HepG2 (cell line): ENCODE measurements at regions not wholly inside any gene's neighbourhood (a gene's known extent, or its start where the extent isn't known, plus 50 kb on each side); places are given as distances from the start of the nearest gene placed in this dataset.

Experiments
- ATAC-seq: fragments of 200-7000 bp; cut with Tn5 transposase; 3 replicates; pipeline ENCODE4 v1.9.1; 2020; ENCODE audit warnings: mild to moderate bottlenecking, moderate library complexity
- BruUV-seq: library from RNA; stranded (reverse); fragments of 400-500 nt; replicated peaks from 2 replicates; lab custom pipeline; 2021; lab: Mats Ljungman, UMichigan
- CTCF ChIA-PET: fragments of 300-600 bp; formaldehyde crosslinking; extraction: SDS; loops from one replicate; lab custom pipeline; 2021; ENCODE audit warnings: low total read pairs, inconsistent platforms, low intra/inter-chr PET ratio; lab: Yijun Ruan, JAX
- POLR2A ChIA-PET: fragments of 350-600 bp; sonication (Branson Sonifier 250); formaldehyde crosslinking; loops from one replicate; lab custom pipeline; 2020; ENCODE audit warnings: antibody characterized with exemption, inconsistent platforms; lab: Yijun Ruan, JAX
- DNase-seq: peaks from one replicate; pipeline ENCODE4 v3.0.0-alpha.2; 2015; ENCODE audit warnings: low spot score
- FAIRE-seq: peaks from 3 replicates; lab custom pipeline; 2011; peaks lifted over from hg19 to GRCh38; lab: Jason Lieb, UNC
- H2AFZ ChIP-seq: one replicate; pipeline ENCODE4 v1.6.1; 2011; ENCODE audit warnings: low read length, inconsistent platforms
- H3K27ac ChIP-seq: fragments of 300-600 bp; 3 replicates; pipeline ENCODE4 v1.8.0; 2011; ENCODE audit warnings: mixed run types, mild to moderate bottlenecking, mixed read lengths, low read length, inconsistent platforms; ENCODE audit not compliant: insufficient read depth; ENCODE audit errors: extremely low read length
- H3K27me3 ChIP-seq, 2 experiments: fragments of 200-600 bp in 1 of 2; 2 replicates in 1 of 2; 3 replicates in 1 of 2; pipeline versions ENCODE4 v1.6.0 to v1.8.0; 2011; ENCODE audit warnings: low read length in 2 of 2, mild to moderate bottlenecking in 2 of 2, moderate library complexity in 2 of 2, inconsistent platforms in 1 of 2; ENCODE audit not compliant: insufficient read depth in 2 of 2, control insufficient read depth in 1 of 2
- H3K36me3 ChIP-seq, 2 experiments: fragments of 200-600 bp in 1 of 2; replicated peaks in 1 of 2; 2 replicates in 1 of 2; 3 replicates in 1 of 2; pipeline versions ENCODE4 v1.5.1 to v1.8.0; 2011; ENCODE audit warnings: low read length in 2 of 2, inconsistent platforms in 1 of 2; ENCODE audit not compliant: insufficient read depth in 2 of 2, control insufficient read depth in 1 of 2
- H3K4me1 ChIP-seq: 2 replicates; pipeline ENCODE4 v1.5.1; 2012; ENCODE audit warnings: low read length, inconsistent platforms; ENCODE audit not compliant: insufficient read depth
- H3K4me2 ChIP-seq: 2 replicates; pipeline ENCODE4 v1.6.0; 2011; ENCODE audit warnings: low read depth, low read length, inconsistent platforms
- H3K4me3 ChIP-seq, 3 experiments: fragments of 200-600 bp in 1 of 3; sonication (generic), shearing (Covaris generic) in 1 of 3; replicated peaks in 1 of 3; 2 replicates each; pipeline ENCODE4 v1.5.1; 2011 to 2016; ENCODE audit warnings: low read length in 3 of 3, inconsistent platforms in 2 of 3, low read depth in 2 of 3, mild to moderate bottlenecking in 2 of 3, control low read depth in 1 of 3, mixed read lengths in 1 of 3; ENCODE audit not compliant: insufficient read depth in 1 of 3
- H3K79me2 ChIP-seq: one replicate; pipeline ENCODE4 v1.6.1; 2011; ENCODE audit warnings: low read length, inconsistent platforms; ENCODE audit not compliant: insufficient read depth
- H3K9ac ChIP-seq: 2 replicates; pipeline ENCODE4 v1.6.0; 2011; ENCODE audit warnings: mild to moderate bottlenecking, low read depth, low read length, inconsistent platforms; ENCODE audit not compliant: insufficient read depth
- H3K9me3 ChIP-seq: 2 replicates; pipeline ENCODE4 v1.5.1; 2012; ENCODE audit warnings: mild to moderate bottlenecking, low read length
- H4K20me1 ChIP-seq: 2 replicates; pipeline ENCODE4 v1.6.0; 2011; ENCODE audit warnings: inconsistent platforms, mild to moderate bottlenecking, low read length, moderate library complexity; ENCODE audit not compliant: insufficient read depth
- ATF6 ChIP-seq: sonication (generic); formaldehyde crosslinking; conservative IDR thresholded peaks from 2 replicates; pipeline ENCODE4 v1.4.0; 2020; ENCODE audit warnings: missing genetic modification reagents
- ATM ChIP-seq: fragments of 450-650 bp; IDR thresholded peaks from 2 replicates; pipeline ENCODE4 v1.7.1; 2017; ENCODE audit warnings: mild to moderate bottlenecking, borderline replicate concordance
- EEA1 ChIP-seq: sonication (generic); formaldehyde crosslinking; IDR thresholded peaks from 2 replicates; pipeline ENCODE4 v1.5.1; 2020; ENCODE audit warnings: mild to moderate bottlenecking, missing genetic modification reagents, borderline replicate concordance
- HDAC2 ChIP-seq: sonication (generic); formaldehyde crosslinking; IDR thresholded peaks from 2 replicates; pipeline ENCODE4 v1.4.0; 2020; ENCODE audit warnings: missing genetic modification reagents
- MIER3 ChIP-seq: IDR thresholded peaks from 2 replicates; pipeline ENCODE4 v1.6.1; 2016; ENCODE audit warnings: missing compliant biosample characterization, borderline replicate concordance
- PHB2 ChIP-seq: fragments of 450-650 bp; IDR thresholded peaks from 2 replicates; pipeline ENCODE4 v1.6.1; 2018; ENCODE audit not compliant: partially characterized antibody
- RAD21 ChIP-seq: fragments of 450-650 bp; formaldehyde crosslinking; IDR thresholded peaks from 2 replicates; pipeline ENCODE4 v1.5.0; 2020; ENCODE audit warnings: mild to moderate bottlenecking
- RBAK ChIP-seq: sonication (generic); formaldehyde crosslinking; IDR thresholded peaks from 2 replicates; pipeline ENCODE4 v1.5.1; 2020; ENCODE audit warnings: mild to moderate bottlenecking, missing genetic modification reagents
- SMYD3 ChIP-seq: sonication (generic); formaldehyde crosslinking; IDR thresholded peaks from 2 replicates; pipeline ENCODE4 v1.8.1; 2023; ENCODE audit warnings: mild to moderate bottlenecking, missing genetic modification reagents
- SOX6 ChIP-seq, 2 experiments: fragments of 450-650 bp in 1 of 2; sonication (generic) in 1 of 2; formaldehyde crosslinking in 1 of 2; IDR thresholded peaks; 2 replicates each; pipeline versions ENCODE4 v1.4.0 to v1.6.1; 2017 to 2020; ENCODE audit warnings: antibody characterized with exemption in 1 of 2, mild to moderate bottlenecking in 1 of 2, missing genetic modification reagents in 1 of 2
- ZMAT3 ChIP-seq: sonication (generic); formaldehyde crosslinking; conservative IDR thresholded peaks from 2 replicates; pipeline ENCODE4 v1.7.0; 2021; ENCODE audit warnings: missing genetic modification reagents
- ZNF263 ChIP-seq: sonication (generic); formaldehyde crosslinking; IDR thresholded peaks from 2 replicates; pipeline ENCODE4 v1.4.0; 2020; ENCODE audit warnings: missing genetic modification reagents
- ZNF503 ChIP-seq: sonication (generic); formaldehyde crosslinking; IDR thresholded peaks from 2 replicates; pipeline ENCODE4 v1.4.0; 2020; ENCODE audit warnings: missing genetic modification reagents
- ZNF556 ChIP-seq: sonication (generic); formaldehyde crosslinking; IDR thresholded peaks from 2 replicates; pipeline ENCODE4 v1.4.0; 2020; ENCODE audit warnings: mild to moderate bottlenecking, missing genetic modification reagents, borderline replicate concordance
- ZNF710 ChIP-seq: sonication (generic); formaldehyde crosslinking; IDR thresholded peaks from 2 replicates; pipeline ENCODE4 v1.5.0; 2020; ENCODE audit warnings: mild to moderate bottlenecking, missing genetic modification reagents, borderline replicate concordance
- ZNF776 ChIP-seq: sonication (generic); formaldehyde crosslinking; IDR thresholded peaks from 2 replicates; pipeline ENCODE4 v1.4.0; 2020; ENCODE audit warnings: mild to moderate bottlenecking, missing genetic modification reagents
- in situ Hi-C: cut with HindIII; loops from 2 replicates; pipeline ENCODE4 v1.10.0; 2017; ENCODE audit warnings: low pct_unique_long_range_greater_than_20kb; ENCODE audit not compliant: extremely low pct_ligation_motif_present
- intact Hi-C: fragments of 100-400 bp; cut with micrococcal nuclease; formaldehyde crosslinking; loops from one replicate; pipeline ENCODE4 v1.10.0; 2022; ENCODE audit not compliant: unreplicated experiment
- TF ChIP-seq, protein P1 (sequence below): sonication (generic); formaldehyde crosslinking; IDR thresholded peaks from 2 replicates; pipeline ENCODE4 v1.5.1; 2020; ENCODE audit warnings: missing genetic modification reagents, mild to moderate bottlenecking, borderline replicate concordance

DNA sequence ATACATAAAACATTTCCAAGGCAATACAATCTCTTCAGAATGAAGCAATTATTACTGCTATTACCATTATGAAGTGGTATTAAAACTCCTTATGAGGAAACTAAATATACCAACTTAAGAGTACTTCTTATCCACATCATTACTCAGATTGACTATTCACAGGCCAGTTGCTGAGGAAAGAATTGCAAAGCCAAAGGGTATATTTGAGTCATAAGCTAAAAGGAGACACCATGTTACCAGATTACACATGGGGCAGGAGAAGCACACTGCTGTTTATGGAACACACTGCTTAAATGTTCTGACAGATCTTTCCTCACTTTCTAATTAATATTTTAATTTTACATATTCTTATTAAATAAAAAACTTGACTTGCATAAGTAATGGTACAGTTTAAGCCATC lies 1726.4 kb upstream of the NUDT12 start:
- ATAC-seq (no peak), FAIRE-seq (no peak), DNase-seq (no peak)
- no peaks in the 10 kb centered on the region for H3K4me1 ChIP-seq
- no peak overlapping the region for H3K4me2 ChIP-seq
- no peak overlapping the region for H3K9ac ChIP-seq
- no peaks in the 10 kb centered on the region for H3K9me3 ChIP-seq
- no TSS peak for BruUV-seq
- H3K4me3 ChIP-seq: no peak overlapping the region
- no peaks in the 10 kb centered on the region; a peak in 1 of 5 replicates for H3K27me3 ChIP-seq
- no peaks in the 10 kb centered on the region for H3K79me2 ChIP-seq
- no peak for TF ChIP-seq ATF6 (CRISPR knock-in tag)
- TF ChIP-seq ZNF263 (CRISPR knock-in tag): no peak
- TF ChIP-seq HDAC2 (CRISPR knock-in tag): no peak
- no peak for TF ChIP-seq ZNF776 (CRISPR knock-in tag)
- no peak for TF ChIP-seq ZMAT3 (CRISPR knock-in tag)
- TF ChIP-seq RAD21 (CRISPR knock-in tag): no peak
- TF ChIP-seq ZNF503 (CRISPR knock-in tag): no peak
- TF ChIP-seq ZNF556 (CRISPR knock-in tag): no peak
- TF ChIP-seq MIER3 (CRISPR knock-in tag): no peak
- no peak for TF ChIP-seq PHB2
- TF ChIP-seq SMYD3 (CRISPR knock-in tag): no peak
- TF ChIP-seq, protein P1, sequence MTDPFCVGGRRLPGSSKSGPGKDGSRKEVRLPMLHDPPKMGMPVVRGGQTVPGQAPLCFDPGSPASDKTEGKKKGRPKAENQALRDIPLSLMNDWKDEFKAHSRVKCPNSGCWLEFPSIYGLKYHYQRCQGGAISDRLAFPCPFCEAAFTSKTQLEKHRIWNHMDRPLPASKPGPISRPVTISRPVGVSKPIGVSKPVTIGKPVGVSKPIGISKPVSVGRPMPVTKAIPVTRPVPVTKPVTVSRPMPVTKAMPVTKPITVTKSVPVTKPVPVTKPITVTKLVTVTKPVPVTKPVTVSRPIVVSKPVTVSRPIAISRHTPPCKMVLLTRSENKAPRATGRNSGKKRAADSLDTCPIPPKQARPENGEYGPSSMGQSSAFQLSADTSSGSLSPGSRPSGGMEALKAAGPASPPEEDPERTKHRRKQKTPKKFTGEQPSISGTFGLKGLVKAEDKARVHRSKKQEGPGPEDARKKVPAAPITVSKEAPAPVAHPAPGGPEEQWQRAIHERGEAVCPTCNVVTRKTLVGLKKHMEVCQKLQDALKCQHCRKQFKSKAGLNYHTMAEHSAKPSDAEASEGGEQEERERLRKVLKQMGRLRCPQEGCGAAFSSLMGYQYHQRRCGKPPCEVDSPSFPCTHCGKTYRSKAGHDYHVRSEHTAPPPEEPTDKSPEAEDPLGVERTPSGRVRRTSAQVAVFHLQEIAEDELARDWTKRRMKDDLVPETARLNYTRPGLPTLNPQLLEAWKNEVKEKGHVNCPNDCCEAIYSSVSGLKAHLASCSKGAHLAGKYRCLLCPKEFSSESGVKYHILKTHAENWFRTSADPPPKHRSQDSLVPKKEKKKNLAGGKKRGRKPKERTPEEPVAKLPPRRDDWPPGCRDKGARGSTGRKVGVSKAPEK (CRISPR knock-in tag): no peak
- no peak for TF ChIP-seq RBAK (CRISPR knock-in tag)
- TF ChIP-seq ZNF710 (CRISPR knock-in tag): no peak
- no peak for TF ChIP-seq SOX6 (IDR thresholded peaks at IDR 0.05)
- TF ChIP-seq SOX6 (CRISPR knock-in tag; IDR thresholded peaks at IDR 0.05): no peak
- no peak for TF ChIP-seq EEA1 (CRISPR knock-in tag)
- no peak for TF ChIP-seq ATM
- no peak overlapping the region for H2AFZ ChIP-seq
- no peak overlapping the region for H3K27ac ChIP-seq
- no peaks in the 10 kb centered on the region for H3K36me3 ChIP-seq
- POLR2A ChIA-PET: no interaction called here
- intact Hi-C loops (no loop called here), in situ Hi-C loops (no loop called here)
- CTCF ChIA-PET: no interaction called here
- no peaks in the 10 kb centered on the region for H4K20me1 ChIP-seq
